H1 (cell line): ENCODE measurements at regions not wholly inside any gene's neighbourhood (a gene's known extent, or its start where the extent isn't known, plus 50 kb on each side); places are given as distances from the start of the nearest gene placed in this dataset.

Experiments used
- CTCF ChIP-seq, 3 experiments: IDR thresholded peaks; 1 replicate in 2 of 3; 2 replicates in 1 of 3; pipeline versions ENCODE4 v1.5.1 to v1.6.1; 2011; ENCODE audit warnings: low read length in 3 of 3, mild to moderate bottlenecking in 3 of 3, inconsistent platforms in 2 of 3, low read depth in 1 of 3, moderate library complexity in 1 of 3; ENCODE audit not compliant: insufficient read depth in 1 of 3; ENCODE audit errors: control extremely low read depth in 1 of 3
- RAD21 ChIP-seq, 2 experiments: IDR thresholded peaks in 1 of 2; conservative IDR thresholded peaks in 1 of 2; 2 replicates each; pipeline ENCODE4 v1.6.1; 2011; ENCODE audit warnings: low read depth in 2 of 2, low read length in 2 of 2, improper control_type of control experiment in 1 of 2, inconsistent platforms in 1 of 2, mild to moderate bottlenecking in 1 of 2, moderate library complexity in 1 of 2

GRCh38 chr20:51233345-51233744 lies 210.4 kb upstream of the KCNG1 start:
- TF ChIP-seq RAD21 (IDR thresholded peaks at IDR 0.05 in 1 of 2, conservative IDR thresholded peaks at IDR 0.05 in 1 of 2; ENCODE audit: low read depth in 2 of 2, low read length in 2 of 2) (no peak), CTCF (IDR thresholded peaks at IDR 0.05; ENCODE audit: control extremely low read depth in 1 of 3, insufficient read depth in 1 of 3, low read depth in 1 of 3, low read length in 3 of 3) (no peak)
